ENCODE measurements at regions not wholly inside any gene's neighbourhood (a gene's known extent, or its start where the extent isn't known, plus 50 kb on each side); places are given as distances from the start of the nearest gene placed in this dataset.

GRCh38 chr3:73787620-73788019, 162.9 kb upstream of the PDZRN3 start:
- no peak overlapping the region for H3K4me3 ChIP-seq
- intact Hi-C loops (cut with DNase I; ENCODE audit: low total_unique reads) = no loop called here

GRCh38 chr3:73786998-73787397, 162.3 kb upstream of the PDZRN3 start:
- no peaks in the 10 kb centered on the region for H3K36me3 ChIP-seq
- DNase-seq = no peak
- WGBS, 5 donors = 63 to 92% (median 64%) methylated on average over 1 of the region's 1 CpG
- H3K27ac ChIP-seq = no peak overlapping the region
- H3K9me3 ChIP-seq = no peaks in the 10 kb centered on the region
- TF ChIP-seq POLR2A (IDR thresholded peaks at IDR 0.05) (no peak), CTCF (IDR thresholded peaks at IDR 0.05 in 8 of 11, conservative IDR thresholded peaks at IDR 0.05 in 3 of 11) (no peak), POLR2AphosphoS5 (IDR thresholded peaks at IDR 0.05) (no peak)
- no peaks in the 10 kb centered on the region for H3K4me1 ChIP-seq
- H3K4me3 ChIP-seq = no peak overlapping the region
- intact Hi-C loops (cut with DNase I; ENCODE audit: low total_unique reads) = no loop called here
- no peaks in the 10 kb centered on the region for H3K27me3 ChIP-seq (replicated peaks in 1 of 7)

More at GRCh38 chr3:73787620-73788019, 162.9 kb upstream of the PDZRN3 start:
- Histone ChIP-seq H3K27me3 (replicated peaks in 1 of 7) (no peaks in the 10 kb centered on the region), H3K9me3 (no peaks in the 10 kb centered on the region), H3K36me3 (no peaks in the 10 kb centered on the region), H3K4me1 (no peaks in the 10 kb centered on the region), H3K27ac (no peak overlapping the region)
- DNase-seq = no peak
- TF ChIP-seq POLR2A (IDR thresholded peaks at IDR 0.05) = no peak
- TF ChIP-seq CTCF (IDR thresholded peaks at IDR 0.05 in 8 of 11, conservative IDR thresholded peaks at IDR 0.05 in 3 of 11) = no peak
- TF ChIP-seq POLR2AphosphoS5 (IDR thresholded peaks at IDR 0.05) = no peak

GRCh38 chr3:73786321-73786807, 161.6 kb upstream of the PDZRN3 start:
- intact Hi-C loops (cut with DNase I; ENCODE audit: low total_unique reads) = no loop called here
- Histone ChIP-seq H3K9me3 (no peaks in the 10 kb centered on the region), H3K4me3 (no peak overlapping the region), H3K4me1 (no peaks in the 10 kb centered on the region), H3K27ac (no peak overlapping the region), H3K36me3 (no peaks in the 10 kb centered on the region), H3K27me3 (replicated peaks in 1 of 7) (no peaks in the 10 kb centered on the region)
- DNase-seq = no peak
- 86 to 100% (median 92%) methylated on average over 1 of the region's 1 CpG for WGBS, 5 donors
- no peak for TF ChIP-seq POLR2AphosphoS5 (IDR thresholded peaks at IDR 0.05)
- TF ChIP-seq POLR2A (IDR thresholded peaks at IDR 0.05) = no peak
- no peak for TF ChIP-seq CTCF (IDR thresholded peaks at IDR 0.05 in 8 of 11, conservative IDR thresholded peaks at IDR 0.05 in 3 of 11)

- H3K4me1 ChIP-seq = no peaks in the 10 kb centered on the region
- H3K36me3 ChIP-seq = no peaks in the 10 kb centered on the region
- no peaks in the 10 kb centered on the region for H3K9me3 ChIP-seq
- TF ChIP-seq POLR2A (IDR thresholded peaks at IDR 0.05) (no peak), POLR2AphosphoS5 (IDR thresholded peaks at IDR 0.05) (no peak), CTCF (IDR thresholded peaks at IDR 0.05 in 8 of 11, conservative IDR thresholded peaks at IDR 0.05 in 3 of 11) (no peak)
- H3K4me3 ChIP-seq = no peak overlapping the region
- no peaks in the 10 kb centered on the region for H3K27me3 ChIP-seq (replicated peaks in 1 of 7)
- H3K27ac ChIP-seq = no peak overlapping the region
- intact Hi-C loops (cut with DNase I; ENCODE audit: low total_unique reads) = no loop called here
- DNase-seq = no peak
- WGBS, 5 donors = 83 to 93% (median 86%) methylated on average over 8 of the region's 8 CpGs
Measured at GRCh38 chr3:73784686-73785392, 160.1 kb upstream of the PDZRN3 start.
